Upper lobe of left lung (tissue), 6 donors: ENCODE measurements at regions not wholly inside any gene's neighbourhood (a gene's known extent, or its start where the extent isn't known, plus 50 kb on each side); places are given as distances from the start of the nearest gene placed in this dataset.
A peak's percentile ranks its signal among the peaks of the same experiment; 100 is the strongest.
"Not testable (repeated sequence)": the region's sequence is repeated elsewhere in the genome, so short reads cannot be mapped to it uniquely, and the experiment has no call there.

Experiments
- ATAC-seq, 2 donors: fragments of 200-7000 bp; cut with Tn5 transposase; one replicate each; pipeline ENCODE4 v1.9.1; 2022; ENCODE audit warnings: mild to moderate bottlenecking in 2 of 2, moderate library complexity in 2 of 2; ENCODE audit not compliant: low FRiP score in 2 of 2
- DNase-seq, 2 donors: peaks; one replicate each; pipeline ENCODE4 v3.0.0-alpha.2; 2019 to 2020
- H3K27ac ChIP-seq, 4 donors: fragments of 200-600 bp; sonication (generic); one replicate each; pipeline ENCODE4 v1.5.1; 2016 to 2019
- H3K27me3 ChIP-seq, 4 donors: fragments of 200-600 bp; sonication (generic); one replicate each; pipeline ENCODE4 v1.5.1; 2017 to 2019
- H3K36me3 ChIP-seq, 4 donors: fragments of 200-600 bp; sonication (generic); one replicate each; pipeline ENCODE4 v1.5.1; 2016 to 2019
- H3K4me1 ChIP-seq, 4 donors: fragments of 200-600 bp; sonication (generic); one replicate each; pipeline ENCODE4 v1.5.1; 2018 to 2019
- H3K4me3 ChIP-seq, 4 donors: fragments of 200-600 bp; sonication (generic); one replicate each; pipeline ENCODE4 v1.5.1; 2017 to 2019; ENCODE audit warnings: mild to moderate bottlenecking in 2 of 4, moderate library complexity in 1 of 4
- H3K9me3 ChIP-seq, 4 donors: fragments of 200-600 bp; sonication (generic); one replicate each; pipeline ENCODE4 v1.5.1; 2018 to 2019
- EP300 ChIP-seq, 4 donors: sonication (generic); formaldehyde crosslinking; IDR thresholded peaks; one replicate each; pipeline ENCODE4 v1.5.1; 2017; ENCODE audit warnings: antibody characterized with exemption in 4 of 4, control low read depth in 2 of 4
- POLR2A ChIP-seq, 4 donors: fragments of 450-650 bp; IDR thresholded peaks; one replicate each; pipeline ENCODE4 v1.5.1; 2016 to 2017; ENCODE audit warnings: antibody characterized with exemption in 4 of 4, mild to moderate bottlenecking in 2 of 4
- POLR2AphosphoS5 ChIP-seq, 2 donors: sonication (generic); formaldehyde crosslinking; IDR thresholded peaks; one replicate each; pipeline ENCODE4 v1.5.1; 2017; ENCODE audit warnings: antibody characterized with exemption in 2 of 2
- WGBS, 2 donors: methylation state at CpG; one replicate each; pipeline ENCODE4 v1.1.5; 2017 to 2018; 5-methylcytosine and 5-hydroxymethylcytosine counted together
- TF ChIP-seq, protein P1 (sequence below), 6 experiments: fragments of 450-650 bp in 4 of 6; fragments of 200-600 bp in 2 of 6; sonication (generic) in 2 of 6; IDR thresholded peaks; one replicate each; pipeline ENCODE4 v1.5.1; 2016 to 2019; ENCODE audit warnings: antibody characterized with exemption in 6 of 6
- donor health status: DM: no; HTN: no; CAD: no; lungs with moderate emphysema.
- donor health status: DM: no; HTN: yes; CAD: no; lungs with severe emphysema.

DNA sequence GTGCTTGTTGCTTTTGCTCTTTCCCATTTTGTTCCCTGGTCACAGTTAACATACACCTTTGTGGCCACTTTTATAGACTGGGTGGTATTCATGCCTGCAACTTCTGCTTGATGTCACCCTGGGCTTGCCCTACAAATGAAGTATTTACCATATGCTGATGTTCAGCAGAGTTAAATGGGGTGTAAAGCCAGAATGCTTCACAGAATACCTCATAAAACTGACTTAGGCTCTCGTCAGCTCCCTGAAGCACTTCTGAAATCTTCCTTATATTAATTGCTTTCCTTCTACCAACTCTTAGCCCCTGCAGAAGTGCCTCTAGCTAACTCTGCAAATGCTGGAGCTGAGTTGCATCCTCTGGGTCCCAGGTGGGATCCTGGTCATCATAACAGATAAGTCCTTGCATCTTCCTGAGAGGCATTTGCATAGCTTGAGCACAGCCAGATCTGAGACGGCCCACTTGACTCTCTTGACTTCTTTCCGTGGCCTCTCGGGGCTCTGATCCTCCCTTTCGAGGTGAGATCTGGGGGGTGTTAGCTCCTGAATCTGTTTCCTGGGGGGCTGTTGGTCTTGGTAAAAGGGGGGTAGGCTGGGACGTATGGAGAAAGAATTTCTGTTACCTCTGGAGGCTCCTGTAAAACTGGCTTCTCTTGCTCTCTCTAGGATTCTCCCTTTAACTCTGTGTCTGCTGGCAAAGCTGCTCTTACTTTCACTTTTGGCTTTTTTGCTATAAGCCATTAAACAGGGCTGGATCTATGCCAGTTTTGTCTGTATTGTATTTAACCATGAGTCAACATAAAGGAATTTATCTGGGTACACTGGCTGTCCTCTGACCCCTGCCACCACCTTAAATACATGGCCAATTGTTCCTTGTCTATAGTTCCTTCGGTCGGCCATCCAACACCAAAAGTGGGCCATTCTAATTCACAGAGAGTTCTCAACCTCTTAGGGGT is 223.0 kb upstream of the SYNCRIP start:
- Histone ChIP-seq H3K36me3 (no peaks in the 10 kb centered on the region), H3K27me3 (no peaks in the 10 kb centered on the region), H3K4me3 (peak overlapping the region in 3 of 4 donors; percentile 31 to 50 (median 46)), H3K4me1 (peaks cover 8 to 22% (median 16%) of the 10 kb centered on the region in 4 donors), H3K27ac (peak overlapping the region in 2 of 4 donors; percentile 5 to 16), H3K9me3 (no peaks in the 10 kb centered on the region)
- no peak for DNase-seq
- peak; percentile 40 to 43 for ATAC-seq
- TF ChIP-seq POLR2AphosphoS5 (IDR thresholded peaks at IDR 0.05) = no peak
- no peak for TF ChIP-seq POLR2A (IDR thresholded peaks at IDR 0.05)
- TF ChIP-seq, protein P1, sequence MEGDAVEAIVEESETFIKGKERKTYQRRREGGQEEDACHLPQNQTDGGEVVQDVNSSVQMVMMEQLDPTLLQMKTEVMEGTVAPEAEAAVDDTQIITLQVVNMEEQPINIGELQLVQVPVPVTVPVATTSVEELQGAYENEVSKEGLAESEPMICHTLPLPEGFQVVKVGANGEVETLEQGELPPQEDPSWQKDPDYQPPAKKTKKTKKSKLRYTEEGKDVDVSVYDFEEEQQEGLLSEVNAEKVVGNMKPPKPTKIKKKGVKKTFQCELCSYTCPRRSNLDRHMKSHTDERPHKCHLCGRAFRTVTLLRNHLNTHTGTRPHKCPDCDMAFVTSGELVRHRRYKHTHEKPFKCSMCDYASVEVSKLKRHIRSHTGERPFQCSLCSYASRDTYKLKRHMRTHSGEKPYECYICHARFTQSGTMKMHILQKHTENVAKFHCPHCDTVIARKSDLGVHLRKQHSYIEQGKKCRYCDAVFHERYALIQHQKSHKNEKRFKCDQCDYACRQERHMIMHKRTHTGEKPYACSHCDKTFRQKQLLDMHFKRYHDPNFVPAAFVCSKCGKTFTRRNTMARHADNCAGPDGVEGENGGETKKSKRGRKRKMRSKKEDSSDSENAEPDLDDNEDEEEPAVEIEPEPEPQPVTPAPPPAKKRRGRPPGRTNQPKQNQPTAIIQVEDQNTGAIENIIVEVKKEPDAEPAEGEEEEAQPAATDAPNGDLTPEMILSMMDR (IDR thresholded peaks at IDR 0.05) = no peak
- no peak for TF ChIP-seq EP300 (IDR thresholded peaks at IDR 0.05)
- WGBS, 2 donors = 19 to 27% methylated on average over 7 to 8 of the region's 8 CpGs

DNA sequence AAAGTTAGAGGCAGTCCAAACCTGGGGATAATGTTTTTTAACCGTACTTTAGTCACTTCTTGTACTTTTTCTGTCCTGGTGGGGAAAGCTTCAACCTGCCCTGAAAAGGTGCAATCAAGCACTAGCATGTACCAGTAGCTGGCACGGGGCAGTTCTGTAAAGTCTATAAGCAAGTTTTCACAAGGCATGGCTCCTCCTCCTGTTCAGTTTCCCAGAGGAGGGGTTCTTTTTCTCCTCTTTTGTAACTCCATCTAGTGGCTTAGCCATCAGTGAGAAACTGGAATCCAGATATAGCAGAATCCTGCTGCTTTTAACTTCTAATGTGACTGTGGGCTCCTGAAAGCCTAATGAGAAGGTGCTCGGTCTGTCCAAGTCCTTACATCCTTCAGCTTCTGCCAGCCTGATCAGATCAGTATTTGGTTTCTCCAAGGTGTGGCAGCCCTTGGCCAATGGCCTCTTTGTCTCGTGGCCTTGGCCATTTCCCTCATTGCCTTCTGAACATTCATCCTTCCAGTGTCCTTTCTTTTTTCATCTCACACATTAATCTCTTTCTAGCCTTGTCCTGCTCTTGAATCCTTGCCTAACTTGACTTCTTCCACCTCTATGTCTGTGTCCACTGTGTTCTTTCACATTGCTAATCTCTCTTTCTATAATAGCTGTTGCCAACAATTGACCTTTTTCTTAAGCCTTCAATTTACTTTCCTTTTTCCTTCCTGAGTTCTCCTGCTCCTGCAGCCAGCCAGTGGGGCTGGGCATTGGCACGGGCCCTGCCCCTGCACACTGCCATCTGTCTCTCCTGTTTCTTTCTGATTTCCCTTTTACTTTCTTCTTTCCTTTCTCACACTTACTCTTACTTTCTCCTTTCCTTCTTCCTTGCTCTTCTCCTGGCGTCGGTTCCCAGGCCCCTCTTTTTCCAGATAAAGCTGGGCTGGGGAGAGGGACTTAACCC is 222.0 kb upstream of the SYNCRIP start:
- no peak for ATAC-seq
- peak in 1 of 2 donors; percentile 19 for DNase-seq
- Histone ChIP-seq H3K4me3 (no peak overlapping the region), H3K36me3 (no peaks in the 10 kb centered on the region), H3K9me3 (no peaks in the 10 kb centered on the region), H3K4me1 (peaks cover 8 to 22% (median 16%) of the 10 kb centered on the region in 4 donors), H3K27ac (peak overlapping the region in 2 of 4 donors; percentile 5 to 16), H3K27me3 (no peaks in the 10 kb centered on the region)
- TF ChIP-seq, protein P1 (IDR thresholded peaks at IDR 0.05) = no peak
- no peak for TF ChIP-seq POLR2A (IDR thresholded peaks at IDR 0.05)
- TF ChIP-seq POLR2AphosphoS5 (IDR thresholded peaks at IDR 0.05) = no peak
- no peak for TF ChIP-seq EP300 (IDR thresholded peaks at IDR 0.05)
- WGBS, 2 donors = 37 to 40% methylated on average over 7 of the region's 7 CpGs

DNA sequence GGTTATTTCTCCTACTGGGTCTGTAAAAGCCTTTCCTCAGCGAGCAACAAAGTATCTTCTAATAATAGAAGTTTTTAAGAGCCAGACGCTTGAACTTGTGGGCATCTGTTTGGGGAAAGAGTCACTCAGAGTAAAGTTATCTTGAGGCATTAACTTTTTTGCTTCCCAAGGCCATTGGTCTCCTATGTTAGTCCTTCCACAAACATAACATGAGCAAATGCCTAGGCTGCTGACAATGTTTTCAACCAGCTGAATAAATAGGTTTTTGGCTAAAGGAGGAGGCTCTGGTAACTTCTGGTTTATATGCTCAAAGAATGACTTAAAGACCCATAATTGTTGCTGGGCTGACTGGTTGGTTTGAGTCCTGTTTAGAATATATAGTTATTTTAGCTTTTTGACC is 213.5 kb upstream of the SYNCRIP start:
- H3K36me3 ChIP-seq = no peaks in the 10 kb centered on the region
- no peaks in the 10 kb centered on the region for H3K4me1 ChIP-seq
- H3K27ac ChIP-seq = no peak overlapping the region
- H3K27me3 ChIP-seq = no peaks in the 10 kb centered on the region
- TF ChIP-seq, protein P1 (IDR thresholded peaks at IDR 0.05) = no peak
- TF ChIP-seq EP300 (IDR thresholded peaks at IDR 0.05) (no peak), POLR2A (IDR thresholded peaks at IDR 0.05) (no peak)
- DNase-seq = no peak
- no peak overlapping the region for H3K4me3 ChIP-seq
- whole genome bisulfite sequencing, 2 donors = 57 to 73% methylated on average over 2 of the region's 2 CpGs
- ATAC-seq = no peak
- no peaks in the 10 kb centered on the region for H3K9me3 ChIP-seq

DNA sequence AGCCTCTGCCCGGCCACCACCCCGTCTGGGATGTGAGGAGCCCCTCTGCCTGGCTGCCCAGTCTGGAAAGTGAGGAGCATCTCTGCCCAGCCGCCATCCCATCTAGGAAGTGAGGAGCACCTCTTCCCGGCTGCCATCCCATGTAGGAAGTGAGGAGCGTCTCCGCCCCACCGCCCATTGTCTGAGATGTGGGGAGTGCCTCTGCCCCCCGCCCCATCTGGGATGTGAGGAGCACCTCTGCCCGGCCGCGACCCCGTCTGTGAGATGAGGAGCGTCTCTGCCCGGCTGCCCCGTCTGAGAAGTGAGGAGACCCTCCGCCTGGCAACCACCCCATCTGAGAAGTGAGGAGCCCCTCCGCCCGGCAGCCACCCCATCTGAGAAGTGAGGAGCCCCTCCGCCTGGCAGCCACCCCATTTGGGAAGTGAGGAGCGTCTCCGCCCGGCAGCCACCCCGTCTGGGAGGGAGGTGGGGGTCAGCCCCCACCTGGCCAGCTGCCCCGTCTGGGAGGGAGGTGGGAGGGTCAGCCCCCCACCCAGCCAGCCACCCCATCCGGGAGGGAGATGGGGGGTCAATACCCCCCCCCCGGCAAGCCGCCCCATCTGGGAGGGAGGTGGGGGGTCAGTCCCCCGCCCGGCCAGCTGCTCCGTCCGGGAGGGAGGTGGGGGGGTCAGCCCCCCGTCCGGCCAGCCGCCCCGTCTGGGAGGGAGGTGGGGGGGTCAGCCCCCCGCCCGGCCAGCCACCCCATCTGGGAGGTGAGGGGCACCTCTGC is 195.8 kb upstream of the SYNCRIP start:
- not testable (repeated sequence) for H3K27me3 ChIP-seq, H3K4me3 ChIP-seq, H3K4me1 ChIP-seq, H3K36me3 ChIP-seq, H3K27ac ChIP-seq, ATAC-seq
- H3K9me3 ChIP-seq = peaks cover 0 to 12% (median 0%) of the 10 kb centered on the region in 4 donors
- peak in 1 of 2 donors; percentile 69 for DNase-seq
- 95 to 100% methylated on average over 2 to 18 of the region's 37 CpGs for WGBS, 2 donors
